ENCODE measurements at regions not wholly inside any gene's neighbourhood (a gene's known extent, or its start where the extent isn't known, plus 50 kb on each side); places are given as distances from the start of the nearest gene placed in this dataset.
"Not testable (repeated sequence)": the region's sequence is repeated elsewhere in the genome, so short reads cannot be mapped to it uniquely, and the experiment has no call there.

- Histone ChIP-seq H3K79me2 (ENCODE audit: insufficient read depth, low read length) (no peaks in the 10 kb centered on the region), H3K4me2 (ENCODE audit: low read length) (no peak overlapping the region), H3K27ac (ENCODE audit: low read depth, low read length) (no peak overlapping the region), H3K4me1 (ENCODE audit: insufficient read depth, low read length) (no peaks in the 10 kb centered on the region), H3K4me3 (ENCODE audit: insufficient read depth, low read depth, low read length) (no peak overlapping the region), H3K36me3 (ENCODE audit: insufficient read depth, low read length) (no peaks in the 10 kb centered on the region), H3K9me3 (ENCODE audit: insufficient read depth, low read depth, low read length) (no peaks in the 10 kb centered on the region), H4K20me1 (ENCODE audit: insufficient read depth, low read length) (no peaks in the 10 kb centered on the region), H3K9ac (ENCODE audit: low read length) (no peak overlapping the region), H3K27me3 (ENCODE audit: insufficient read depth, low read length) (peaks cover 2% of the 10 kb centered on the region), H2AFZ (ENCODE audit: low read depth, low read length) (no peak overlapping the region)
- H3K4me3 Mint-ChIP-seq (ENCODE audit: unreplicated experiment) = no peak overlapping the region
- H3K9me3 Mint-ChIP-seq (ENCODE audit: unreplicated experiment) = no peaks in the 10 kb centered on the region
- FAIRE-seq (no peak), DNase-seq (ENCODE audit: low read depth) (no peak)
- no peaks in the 10 kb centered on the region for H3K4me1 Mint-ChIP-seq (ENCODE audit: low read depth, unreplicated experiment)
- peaks cover 7% of the 10 kb centered on the region for H3K27me3 Mint-ChIP-seq (ENCODE audit: low read depth, unreplicated experiment)
- no peaks in the 10 kb centered on the region for H3K36me3 Mint-ChIP-seq (ENCODE audit: low read depth, unreplicated experiment)
- H3K27ac Mint-ChIP-seq (ENCODE audit: unreplicated experiment) = no peak overlapping the region
- no peak for TF ChIP-seq EZH2 (IDR thresholded peaks at IDR 0.05; ENCODE audit: insufficient read depth, low read length)
- no peak for TF ChIP-seq CTCF (IDR thresholded peaks at IDR 0.05; ENCODE audit: insufficient read depth, low read depth, low read length)
These were observed 73.5 kb upstream of the RASGRP1 start for GRCh38 chr15:38638126-38638525.

GRCh38 chr15:38638811-38639210, 74.2 kb upstream of the RASGRP1 start:
- no peaks in the 10 kb centered on the region for H3K9me3 Mint-ChIP-seq (ENCODE audit: unreplicated experiment)
- no peaks in the 10 kb centered on the region for H3K79me2 ChIP-seq (ENCODE audit: insufficient read depth, low read length)
- H3K27ac Mint-ChIP-seq (ENCODE audit: unreplicated experiment) = no peak overlapping the region
- no peaks in the 10 kb centered on the region for H4K20me1 ChIP-seq (ENCODE audit: insufficient read depth, low read length)
- no peak overlapping the region for H3K4me3 ChIP-seq (ENCODE audit: insufficient read depth, low read depth, low read length)
- H3K27ac ChIP-seq (ENCODE audit: low read depth, low read length) = no peak overlapping the region
- no peaks in the 10 kb centered on the region for H3K9me3 ChIP-seq (ENCODE audit: insufficient read depth, low read depth, low read length)
- H3K36me3 ChIP-seq (ENCODE audit: insufficient read depth, low read length) = no peaks in the 10 kb centered on the region
- H3K4me1 Mint-ChIP-seq (ENCODE audit: low read depth, unreplicated experiment) = no peaks in the 10 kb centered on the region
- no peaks in the 10 kb centered on the region for H3K36me3 Mint-ChIP-seq (ENCODE audit: low read depth, unreplicated experiment)
- TF ChIP-seq EZH2 (IDR thresholded peaks at IDR 0.05; ENCODE audit: insufficient read depth, low read length) (no peak), CTCF (IDR thresholded peaks at IDR 0.05; ENCODE audit: insufficient read depth, low read depth, low read length) (no peak)
- H3K4me3 Mint-ChIP-seq (ENCODE audit: unreplicated experiment) = no peak overlapping the region
- FAIRE-seq (no peak), DNase-seq (ENCODE audit: low read depth) (no peak)
- H2AFZ ChIP-seq (ENCODE audit: low read depth, low read length) = no peak overlapping the region
- H3K27me3 Mint-ChIP-seq (ENCODE audit: low read depth, unreplicated experiment) = peaks cover 7% of the 10 kb centered on the region
- peaks cover 2% of the 10 kb centered on the region for H3K27me3 ChIP-seq (ENCODE audit: insufficient read depth, low read length)
- H3K4me2 ChIP-seq (ENCODE audit: low read length) = no peak overlapping the region
- no peaks in the 10 kb centered on the region for H3K4me1 ChIP-seq (ENCODE audit: insufficient read depth, low read length)
- H3K9ac ChIP-seq (ENCODE audit: low read length) = no peak overlapping the region

GRCh38 chr15:38642689-38643270, 78.2 kb upstream of the RASGRP1 start:
- no peak overlapping the region for H3K9ac ChIP-seq (ENCODE audit: low read length)
- H2AFZ ChIP-seq (ENCODE audit: low read depth, low read length) = no peak overlapping the region
- FAIRE-seq (no peak), DNase-seq (ENCODE audit: low read depth) (no peak)
- Mint-ChIP-seq H3K9me3 (ENCODE audit: unreplicated experiment) (no peaks in the 10 kb centered on the region), H3K4me3 (ENCODE audit: unreplicated experiment) (no peak overlapping the region), H3K27me3 (ENCODE audit: low read depth, unreplicated experiment) (peaks cover 6% of the 10 kb centered on the region), H3K4me1 (ENCODE audit: low read depth, unreplicated experiment) (no peaks in the 10 kb centered on the region), H3K36me3 (ENCODE audit: low read depth, unreplicated experiment) (no peaks in the 10 kb centered on the region), H3K27ac (ENCODE audit: unreplicated experiment) (no peak overlapping the region)
- no peaks in the 10 kb centered on the region for H3K79me2 ChIP-seq (ENCODE audit: insufficient read depth, low read length)
- no peaks in the 10 kb centered on the region for H3K27me3 ChIP-seq (ENCODE audit: insufficient read depth, low read length)
- H3K4me1 ChIP-seq (ENCODE audit: insufficient read depth, low read length) = no peaks in the 10 kb centered on the region
- no peaks in the 10 kb centered on the region for H3K36me3 ChIP-seq (ENCODE audit: insufficient read depth, low read length)
- H3K4me2 ChIP-seq (ENCODE audit: low read length) = no peak overlapping the region
- no peaks in the 10 kb centered on the region for H4K20me1 ChIP-seq (ENCODE audit: insufficient read depth, low read length)
- no peak overlapping the region for H3K4me3 ChIP-seq (ENCODE audit: insufficient read depth, low read depth, low read length)
- H3K9me3 ChIP-seq (ENCODE audit: insufficient read depth, low read depth, low read length) = no peaks in the 10 kb centered on the region
- no peak overlapping the region for H3K27ac ChIP-seq (ENCODE audit: low read depth, low read length)
- TF ChIP-seq CTCF (IDR thresholded peaks at IDR 0.05; ENCODE audit: insufficient read depth, low read depth, low read length) = no peak
- TF ChIP-seq EZH2 (IDR thresholded peaks at IDR 0.05; ENCODE audit: insufficient read depth, low read length) = no peak

DNA sequence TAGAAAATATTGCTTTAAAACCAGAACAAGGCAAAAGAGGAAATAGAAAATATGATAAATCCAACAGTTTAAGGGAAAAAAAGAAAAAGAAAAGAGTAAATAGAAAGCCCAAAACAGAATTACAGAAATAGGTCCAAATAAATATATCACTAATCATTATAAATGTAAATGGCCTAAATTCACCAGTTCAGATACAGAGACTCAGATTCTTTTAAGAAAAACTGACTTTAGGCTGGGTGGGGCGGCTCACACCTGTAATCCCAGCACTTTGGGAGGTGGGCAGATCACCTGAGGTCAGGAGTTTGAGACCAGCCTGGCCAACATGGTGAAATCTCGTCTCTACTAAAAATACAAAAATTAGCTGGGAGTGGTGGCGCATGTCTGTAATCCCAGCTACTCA, 79.7 kb upstream of the RASGRP1 start:
- not testable (repeated sequence) for H4K20me1 ChIP-seq (ENCODE audit: insufficient read depth, low read length); H3K9me3 Mint-ChIP-seq (ENCODE audit: unreplicated experiment); H3K4me3 ChIP-seq (ENCODE audit: insufficient read depth, low read depth, low read length); H3K9me3 ChIP-seq (ENCODE audit: insufficient read depth, low read depth, low read length); H3K27me3 ChIP-seq (ENCODE audit: insufficient read depth, low read length); H3K36me3 ChIP-seq (ENCODE audit: insufficient read depth, low read length); FAIRE-seq; H3K9ac ChIP-seq (ENCODE audit: low read length); H3K27me3 Mint-ChIP-seq (ENCODE audit: low read depth, unreplicated experiment); H3K27ac Mint-ChIP-seq (ENCODE audit: unreplicated experiment); H3K36me3 Mint-ChIP-seq (ENCODE audit: low read depth, unreplicated experiment); DNase-seq (ENCODE audit: low read depth); H3K4me1 ChIP-seq (ENCODE audit: insufficient read depth, low read length); H3K4me3 Mint-ChIP-seq (ENCODE audit: unreplicated experiment); H3K4me1 Mint-ChIP-seq (ENCODE audit: low read depth, unreplicated experiment); H3K4me2 ChIP-seq (ENCODE audit: low read length); H3K27ac ChIP-seq (ENCODE audit: low read depth, low read length); H2AFZ ChIP-seq (ENCODE audit: low read depth, low read length); H3K79me2 ChIP-seq (ENCODE audit: insufficient read depth, low read length)
